MG63 (cell line): ENCODE measurements at regions not wholly inside any gene's neighbourhood (a gene's known extent, or its start where the extent isn't known, plus 50 kb on each side); places are given as distances from the start of the nearest gene placed in this dataset.

Experiments
- DNase-seq: peaks from one replicate; pipeline ENCODE4 v3.0.0-alpha.2; 2020
- H3K27me3 ChIP-seq: fragments of 250-450 bp; sonication (Bioruptor Pico); 2 replicates; pipeline ENCODE4 v1.5.1; 2020; ENCODE audit warnings: mild to moderate bottlenecking, moderate library complexity
- H3K36me3 ChIP-seq: fragments of 250-450 bp; sonication (Bioruptor Pico); 2 replicates; pipeline ENCODE4 v1.5.1; 2020; ENCODE audit warnings: mild to moderate bottlenecking, moderate library complexity
- H3K4me3 ChIP-seq: fragments of 250-450 bp; sonication (Bioruptor Pico); 2 replicates; pipeline ENCODE4 v1.5.1; 2020; ENCODE audit warnings: mild to moderate bottlenecking, moderate library complexity
- H3K9me3 ChIP-seq: fragments of 250-450 bp; sonication (Bioruptor Pico); 2 replicates; pipeline ENCODE4 v1.5.1; 2020; ENCODE audit warnings: mild to moderate bottlenecking, moderate library complexity

GRCh38 chr3:10555263-10555662 is 49.9 kb upstream of the ATP2B2 start:
- H3K27me3 ChIP-seq = no peaks in the 10 kb centered on the region
- no peak for DNase-seq
- no peaks in the 10 kb centered on the region for H3K36me3 ChIP-seq
- H3K9me3 ChIP-seq = no peaks in the 10 kb centered on the region
- H3K4me3 ChIP-seq = no peak overlapping the region

GRCh38 chr3:10556312-10556711 is 50.9 kb upstream of the ATP2B2 start:
- Histone ChIP-seq H3K9me3 (no peaks in the 10 kb centered on the region), H3K36me3 (no peaks in the 10 kb centered on the region), H3K27me3 (no peaks in the 10 kb centered on the region), H3K4me3 (no peak overlapping the region)
- DNase-seq = no peak

GRCh38 chr3:10557250-10557649 is 51.9 kb upstream of the ATP2B2 start:
- no peak for DNase-seq
- Histone ChIP-seq H3K9me3 (no peaks in the 10 kb centered on the region), H3K36me3 (no peaks in the 10 kb centered on the region), H3K4me3 (no peak overlapping the region), H3K27me3 (no peaks in the 10 kb centered on the region)

- Histone ChIP-seq H3K27me3 (no peaks in the 10 kb centered on the region), H3K9me3 (no peaks in the 10 kb centered on the region), H3K4me3 (no peak overlapping the region), H3K36me3 (no peaks in the 10 kb centered on the region)
- DNase-seq = peak; percentile 76
These were observed 52.5 kb upstream of the ATP2B2 start for GRCh38 chr3:10557781-10558373.

GRCh38 chr3:10558736-10559135 is 53.4 kb upstream of the ATP2B2 start:
- DNase-seq = no peak
- H3K4me3 ChIP-seq = no peak overlapping the region

GRCh38 chr3:10560060-10560861 is 54.9 kb upstream of the ATP2B2 start:
- H3K4me3 ChIP-seq = no peak overlapping the region
- no peaks in the 10 kb centered on the region for H3K9me3 ChIP-seq
- H3K36me3 ChIP-seq = no peaks in the 10 kb centered on the region
- DNase-seq = no peak
- no peaks in the 10 kb centered on the region for H3K27me3 ChIP-seq

More at GRCh38 chr3:10558736-10559135, 53.4 kb upstream of the ATP2B2 start:
- no peaks in the 10 kb centered on the region for H3K27me3 ChIP-seq
- no peaks in the 10 kb centered on the region for H3K36me3 ChIP-seq
- H3K9me3 ChIP-seq = no peaks in the 10 kb centered on the region

- Histone ChIP-seq H3K4me3 (no peak overlapping the region), H3K36me3 (no peaks in the 10 kb centered on the region), H3K27me3 (no peaks in the 10 kb centered on the region), H3K9me3 (no peaks in the 10 kb centered on the region)
- DNase-seq = no peak
These were observed 56.0 kb upstream of the ATP2B2 start for GRCh38 chr3:10561162-10561945.

GRCh38 chr3:10561946-10562560 is 56.7 kb upstream of the ATP2B2 start:
- H3K36me3 ChIP-seq = no peaks in the 10 kb centered on the region
- H3K9me3 ChIP-seq = no peaks in the 10 kb centered on the region
- no peak overlapping the region for H3K4me3 ChIP-seq
- peak; percentile 20 for DNase-seq
- H3K27me3 ChIP-seq = no peaks in the 10 kb centered on the region

GRCh38 chr3:10563396-10563795 is 58.0 kb upstream of the ATP2B2 start:
- Histone ChIP-seq H3K36me3 (no peaks in the 10 kb centered on the region), H3K9me3 (no peaks in the 10 kb centered on the region), H3K4me3 (no peak overlapping the region), H3K27me3 (no peaks in the 10 kb centered on the region)
- DNase-seq = no peak

- H3K4me3 ChIP-seq = no peak overlapping the region
- H3K36me3 ChIP-seq = no peaks in the 10 kb centered on the region
- DNase-seq = no peak
- no peaks in the 10 kb centered on the region for H3K27me3 ChIP-seq
- H3K9me3 ChIP-seq = no peaks in the 10 kb centered on the region
These were observed 60.4 kb upstream of the ATP2B2 start for GRCh38 chr3:10565814-10566213.

- Histone ChIP-seq H3K27me3 (no peaks in the 10 kb centered on the region), H3K9me3 (no peaks in the 10 kb centered on the region), H3K36me3 (no peaks in the 10 kb centered on the region), H3K4me3 (no peak overlapping the region)
- DNase-seq = no peak
These were observed 61.1 kb upstream of the ATP2B2 start for GRCh38 chr3:10566451-10566850.

- Histone ChIP-seq H3K27me3 (no peaks in the 10 kb centered on the region), H3K9me3 (no peaks in the 10 kb centered on the region)
These were observed 63.2 kb upstream of the ATP2B2 start for GRCh38 chr3:10568549-10568948.

GRCh38 chr3:10570196-10570946 is 65.0 kb upstream of the ATP2B2 start:
- DNase-seq = no peak
- no peaks in the 10 kb centered on the region for H3K36me3 ChIP-seq
- H3K27me3 ChIP-seq = no peaks in the 10 kb centered on the region

More at GRCh38 chr3:10568549-10568948, 63.2 kb upstream of the ATP2B2 start:
- H3K4me3 ChIP-seq = no peak overlapping the region
- H3K36me3 ChIP-seq = no peaks in the 10 kb centered on the region
- DNase-seq = no peak

GRCh38 chr3:10574101-10574620 is 68.8 kb upstream of the ATP2B2 start:
- H3K36me3 ChIP-seq = no peaks in the 10 kb centered on the region
- no peak overlapping the region for H3K4me3 ChIP-seq
- no peaks in the 10 kb centered on the region for H3K9me3 ChIP-seq
- H3K27me3 ChIP-seq = no peaks in the 10 kb centered on the region
- DNase-seq = no peak

More at GRCh38 chr3:10570196-10570946, 65.0 kb upstream of the ATP2B2 start:
- no peak overlapping the region for H3K4me3 ChIP-seq
- H3K9me3 ChIP-seq = no peaks in the 10 kb centered on the region

GRCh38 chr3:10575601-10576160 is 70.3 kb upstream of the ATP2B2 start:
- H3K9me3 ChIP-seq = no peaks in the 10 kb centered on the region
- DNase-seq = no peak
- H3K27me3 ChIP-seq = no peaks in the 10 kb centered on the region

GRCh38 chr3:10577486-10577885 is 72.1 kb upstream of the ATP2B2 start:
- H3K9me3 ChIP-seq = no peaks in the 10 kb centered on the region
- DNase-seq = peak; percentile 48
- no peaks in the 10 kb centered on the region for H3K36me3 ChIP-seq
- H3K4me3 ChIP-seq = no peak overlapping the region
- no peaks in the 10 kb centered on the region for H3K27me3 ChIP-seq

More at GRCh38 chr3:10575601-10576160, 70.3 kb upstream of the ATP2B2 start:
- H3K36me3 ChIP-seq = no peaks in the 10 kb centered on the region
- H3K4me3 ChIP-seq = no peak overlapping the region
